ENCODE measurements at regions not wholly inside any gene's neighbourhood (a gene's known extent, or its start where the extent isn't known, plus 50 kb on each side); places are given as distances from the start of the nearest gene placed in this dataset.

DNA sequence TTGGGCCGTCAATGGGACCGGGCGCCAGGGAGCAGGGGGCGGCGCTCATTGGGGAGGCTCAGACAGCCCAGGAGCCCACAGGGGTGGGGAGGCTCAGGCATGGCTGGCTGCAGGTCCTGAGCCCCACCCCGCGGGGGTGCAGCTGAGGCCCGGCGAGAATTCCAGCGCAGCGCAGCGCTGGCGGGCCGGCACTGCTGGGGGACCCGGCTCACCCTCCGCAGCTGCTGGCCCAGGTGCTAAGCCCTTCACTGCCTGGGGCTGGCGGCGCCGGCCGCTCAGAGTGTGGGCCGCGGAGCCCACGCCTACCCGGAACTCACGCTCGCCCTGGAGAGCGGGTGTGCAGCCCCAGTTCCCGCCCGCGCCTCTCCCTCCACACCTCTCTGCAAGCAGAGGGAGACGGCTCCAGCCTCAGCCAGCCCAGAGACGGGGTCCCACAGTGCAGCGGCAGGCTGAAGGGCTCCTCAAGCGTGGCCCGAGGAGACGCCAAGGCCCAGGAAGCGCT, 1227.4 kb downstream of the PCDH17 start:
- DNase-seq (ENCODE audit: extremely low read depth in 1 of 2, low read depth in 1 of 2), result no peak

DNA sequence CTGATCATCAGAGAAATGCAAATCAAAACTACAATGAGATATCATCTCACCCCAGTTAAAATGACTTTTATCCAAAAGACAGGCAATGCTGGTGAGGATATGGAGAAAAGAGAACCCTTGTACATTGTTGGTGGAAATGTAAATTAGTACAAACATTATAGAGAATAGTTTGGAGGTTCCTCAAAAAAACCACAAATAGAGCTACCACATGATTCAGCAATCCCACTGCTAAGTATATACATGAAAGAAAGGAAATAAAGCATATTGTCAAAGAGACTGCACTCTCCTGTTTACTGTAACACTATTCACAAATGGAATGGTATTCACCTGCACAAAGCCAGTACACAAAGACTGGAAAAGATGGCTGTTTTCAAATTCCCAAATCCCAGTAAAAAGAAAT, 1233.7 kb downstream of the PCDH17 start:
- DNase-seq (ENCODE audit: extremely low read depth in 1 of 2, low read depth in 1 of 2), result no peak

DNA sequence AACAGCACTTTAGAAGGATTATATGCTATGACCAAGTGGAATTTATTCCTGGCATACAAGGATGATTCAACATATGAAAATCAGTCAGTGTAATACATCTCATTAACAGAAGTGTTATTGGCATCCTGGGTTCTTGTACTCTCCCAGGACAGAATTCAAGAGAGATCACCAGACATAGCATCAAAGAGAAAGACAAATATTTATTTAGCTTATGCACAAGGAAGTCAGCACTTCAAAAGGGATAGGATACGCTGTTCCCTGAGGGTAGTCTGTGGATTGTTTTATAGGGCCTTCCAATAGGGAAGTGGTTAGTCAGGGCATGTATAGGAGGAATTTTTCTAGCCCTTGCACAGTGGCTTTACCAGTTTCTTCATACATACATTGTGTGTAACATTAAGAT, 1238.0 kb downstream of the PCDH17 start:
- DNase-seq (ENCODE audit: extremely low read depth in 1 of 2, low read depth in 1 of 2), result no peak

DNA sequence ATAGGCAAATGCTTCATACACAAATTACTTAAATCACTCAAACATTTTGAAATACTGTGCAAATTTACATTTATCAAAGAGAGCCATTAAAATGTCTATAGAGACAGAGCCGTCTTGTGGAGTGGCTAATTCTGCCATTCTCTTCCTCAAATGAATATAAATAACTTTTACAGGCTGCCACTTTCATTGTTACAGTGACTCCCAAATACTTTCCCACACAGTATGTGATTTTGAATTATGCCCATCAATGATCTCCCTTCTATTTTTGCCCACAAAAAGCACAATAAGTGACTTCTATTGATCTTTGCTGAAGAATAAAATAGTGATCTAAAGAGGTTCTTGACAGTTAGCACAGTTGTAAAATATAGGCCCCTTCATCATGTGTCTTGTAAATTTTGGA, 1244.9 kb downstream of the PCDH17 start:
- DNase-seq (ENCODE audit: extremely low read depth in 1 of 2, low read depth in 1 of 2), result no peak

DNA sequence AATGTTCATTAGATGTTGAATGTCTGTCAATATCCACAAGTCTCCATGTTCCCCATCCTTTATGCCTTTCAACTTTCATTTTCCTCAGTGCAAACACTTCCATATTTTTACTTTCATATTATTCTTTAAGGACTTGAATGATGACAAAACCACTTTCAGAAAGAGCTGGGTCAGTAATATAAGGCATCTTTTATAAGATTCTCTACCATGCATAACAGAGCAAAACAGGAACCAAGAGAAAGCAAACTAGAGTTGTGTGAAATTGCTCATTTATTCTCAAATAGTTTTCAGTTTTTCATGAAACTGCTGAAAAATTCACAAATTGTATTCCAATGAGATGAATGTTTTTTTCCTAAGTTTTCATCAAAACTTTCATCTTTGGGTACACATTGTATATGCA, 1247.6 kb downstream of the PCDH17 start:
- no peak for DNase-seq (ENCODE audit: extremely low read depth in 1 of 2, low read depth in 1 of 2)

DNA sequence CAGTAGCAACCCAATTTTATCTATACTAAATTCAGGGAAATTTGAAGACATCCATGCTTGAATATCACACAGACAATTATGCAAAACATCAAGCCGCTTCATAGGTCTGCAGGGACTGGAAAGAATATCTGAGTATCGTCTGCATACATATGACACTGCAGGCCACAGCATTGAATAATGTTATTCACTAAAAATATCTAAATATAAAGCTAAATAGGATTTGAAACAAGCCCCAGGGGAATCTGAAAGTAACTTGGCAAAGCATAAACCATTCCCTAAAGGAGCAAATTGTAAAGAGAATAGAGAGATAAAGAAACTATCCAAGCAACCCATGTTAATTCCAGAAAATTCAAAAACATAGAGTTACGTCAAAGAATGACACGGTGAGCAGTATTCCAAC, 1251.0 kb downstream of the PCDH17 start:
- DNase-seq (ENCODE audit: extremely low read depth in 1 of 2, low read depth in 1 of 2), result no peak

DNA sequence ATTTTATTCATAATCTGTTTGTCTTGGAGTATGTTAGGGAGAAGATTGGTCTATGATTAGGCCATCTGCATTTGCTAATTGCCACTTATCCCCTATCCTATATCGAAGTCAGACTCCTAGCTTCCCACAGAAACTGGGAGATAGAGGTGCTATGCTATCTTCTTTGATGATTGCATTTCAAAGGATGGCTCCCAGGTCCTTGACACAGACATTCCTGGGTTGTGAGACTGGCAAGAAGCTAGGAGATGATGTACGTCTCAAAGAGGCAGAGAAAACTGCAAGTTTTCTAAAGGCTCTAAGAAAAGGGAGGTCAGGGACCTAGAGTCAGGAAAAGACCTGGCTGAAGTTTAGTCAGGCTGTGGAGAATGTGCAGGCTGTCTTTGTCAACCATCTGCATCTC, 1251.9 kb downstream of the PCDH17 start:
- no peak for DNase-seq (ENCODE audit: extremely low read depth in 1 of 2, low read depth in 1 of 2)

DNA sequence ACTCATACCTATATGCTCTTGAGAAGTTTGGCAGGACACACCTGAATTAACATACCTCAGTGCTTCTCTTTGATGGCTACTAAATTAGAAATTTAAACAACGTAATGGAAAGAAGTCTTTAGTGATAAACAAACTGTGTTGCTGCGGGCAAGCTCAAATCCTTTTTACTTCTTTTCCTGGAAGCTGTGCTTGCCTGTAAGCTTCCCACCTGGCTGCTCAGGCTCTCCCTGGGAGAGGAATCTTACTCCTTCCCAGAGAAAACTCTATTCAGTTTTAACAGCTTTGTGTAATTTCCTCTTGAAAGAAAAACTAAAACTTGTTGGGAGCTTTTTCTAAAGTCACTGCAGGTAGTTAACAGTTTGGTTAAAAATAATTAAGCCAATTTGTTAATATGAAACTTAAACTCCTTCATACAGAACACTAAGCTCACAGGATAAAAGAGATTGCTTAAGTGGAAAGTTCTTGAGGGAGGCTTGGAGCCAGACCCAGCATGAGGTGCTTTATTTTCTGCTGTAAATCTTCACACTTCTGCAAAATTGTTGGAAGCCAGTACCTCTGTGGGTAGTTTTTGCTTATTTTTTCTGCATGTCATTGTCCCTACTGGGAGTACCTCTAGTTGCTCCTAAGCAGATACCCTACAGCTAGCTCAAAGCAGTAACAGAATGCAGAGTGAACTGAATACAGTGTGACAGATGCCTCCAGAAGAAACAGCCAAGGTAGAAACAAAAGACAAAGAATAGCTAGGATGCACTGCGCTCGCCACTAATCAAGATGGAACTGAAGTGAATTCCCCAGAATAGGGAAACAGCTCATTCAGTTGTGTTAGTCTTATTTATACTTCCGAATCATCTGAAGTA, 1253.0 kb downstream of the PCDH17 start:
- no peak for DNase-seq (ENCODE audit: extremely low read depth in 1 of 2, low read depth in 1 of 2)

DNA sequence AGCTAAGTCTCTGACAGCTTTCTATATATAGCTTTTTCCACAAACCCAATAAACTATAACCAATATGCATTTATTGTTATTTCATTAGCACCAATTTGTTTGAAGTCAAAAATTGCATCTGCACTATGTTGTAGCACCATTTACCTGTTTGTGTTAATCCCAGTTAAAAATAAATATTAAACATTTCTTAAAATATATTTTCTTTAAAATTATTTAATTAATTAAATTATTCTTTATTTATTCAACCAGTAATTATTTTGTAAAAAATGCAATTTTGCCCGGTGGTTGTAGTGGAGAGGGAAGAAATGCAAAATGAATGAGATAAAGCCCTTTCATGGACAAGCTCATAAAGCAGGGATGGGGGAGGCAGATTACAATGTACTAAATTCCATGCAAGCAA, 1257.9 kb downstream of the PCDH17 start:
- no peak for DNase-seq (ENCODE audit: extremely low read depth in 1 of 2, low read depth in 1 of 2)

DNA sequence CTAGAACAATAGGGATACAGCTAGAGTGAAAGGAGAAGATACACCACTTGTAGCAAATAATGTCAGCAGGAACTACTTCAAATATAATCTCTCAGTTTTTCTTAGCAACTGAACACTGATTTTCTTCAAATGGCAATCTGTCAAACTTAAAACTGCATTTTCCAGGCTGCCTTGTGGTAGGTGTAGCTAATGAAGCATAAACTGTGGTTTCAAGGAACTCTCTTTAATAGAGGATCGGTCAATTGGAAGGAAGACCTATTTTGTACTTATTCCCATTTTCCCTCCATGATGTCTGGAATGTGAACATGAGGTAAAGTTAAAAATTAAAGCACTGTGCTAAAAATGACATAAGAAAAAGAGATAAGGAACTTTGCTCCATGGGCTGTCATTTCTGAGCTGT, 1261.9 kb downstream of the PCDH17 start:
- DNase-seq (ENCODE audit: extremely low read depth in 1 of 2, low read depth in 1 of 2), result no peak

DNA sequence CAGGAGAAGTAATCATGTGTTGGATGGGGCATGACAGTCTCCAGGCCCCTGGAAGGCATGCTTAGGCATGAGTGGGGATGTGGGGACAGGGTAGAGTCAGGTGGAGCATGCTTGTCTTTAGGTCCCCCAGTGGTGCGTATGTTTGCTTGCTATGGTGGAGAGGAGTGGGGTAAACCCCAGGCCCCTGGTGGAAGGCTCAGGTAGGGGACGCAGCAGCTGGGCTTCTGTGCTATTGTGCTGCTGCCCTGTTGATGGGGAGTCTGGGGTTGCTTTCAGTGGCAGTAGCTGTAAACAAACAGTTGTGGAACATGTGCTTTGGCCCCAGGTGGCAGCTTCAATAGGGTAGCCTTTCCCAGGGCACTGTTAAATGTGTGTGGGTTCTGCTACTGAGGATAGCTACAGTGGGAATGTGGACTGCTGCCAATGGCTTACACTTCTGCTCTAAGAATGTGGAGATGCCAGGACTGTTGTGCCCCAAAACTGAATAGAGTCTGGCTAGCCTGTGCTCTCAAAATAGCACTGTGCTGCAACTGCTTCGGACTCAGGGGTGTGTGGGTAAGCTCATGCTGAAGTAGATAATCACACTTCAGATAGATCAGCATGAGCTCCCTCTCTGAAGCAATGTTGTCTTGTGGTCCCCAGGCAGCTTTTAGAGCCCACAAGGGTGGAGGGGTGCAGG, 1257.3 kb downstream of the DIAPH3 start:
- DNase-seq (ENCODE audit: extremely low read depth in 1 of 2, low read depth in 1 of 2), result no peak

DNA sequence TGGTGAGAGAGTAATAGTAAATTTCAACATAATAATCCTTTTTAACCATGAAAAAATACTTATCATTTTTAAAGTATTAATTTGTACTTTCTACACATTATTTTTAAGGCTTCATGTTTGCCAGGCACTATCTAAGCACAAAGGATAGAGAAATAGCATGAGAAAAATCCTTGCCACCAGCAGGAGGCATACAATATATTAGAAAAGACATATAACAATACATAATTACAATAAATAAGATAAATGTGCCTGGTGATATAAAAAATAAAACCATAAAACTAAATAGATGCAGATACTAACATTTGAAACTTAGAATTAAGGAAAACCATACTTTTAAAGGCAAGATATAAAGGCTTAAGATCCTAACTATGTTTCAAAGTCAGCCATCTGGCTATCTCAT, 1256.4 kb downstream of the DIAPH3 start:
- no peak for DNase-seq (ENCODE audit: extremely low read depth in 1 of 2, low read depth in 1 of 2)

DNA sequence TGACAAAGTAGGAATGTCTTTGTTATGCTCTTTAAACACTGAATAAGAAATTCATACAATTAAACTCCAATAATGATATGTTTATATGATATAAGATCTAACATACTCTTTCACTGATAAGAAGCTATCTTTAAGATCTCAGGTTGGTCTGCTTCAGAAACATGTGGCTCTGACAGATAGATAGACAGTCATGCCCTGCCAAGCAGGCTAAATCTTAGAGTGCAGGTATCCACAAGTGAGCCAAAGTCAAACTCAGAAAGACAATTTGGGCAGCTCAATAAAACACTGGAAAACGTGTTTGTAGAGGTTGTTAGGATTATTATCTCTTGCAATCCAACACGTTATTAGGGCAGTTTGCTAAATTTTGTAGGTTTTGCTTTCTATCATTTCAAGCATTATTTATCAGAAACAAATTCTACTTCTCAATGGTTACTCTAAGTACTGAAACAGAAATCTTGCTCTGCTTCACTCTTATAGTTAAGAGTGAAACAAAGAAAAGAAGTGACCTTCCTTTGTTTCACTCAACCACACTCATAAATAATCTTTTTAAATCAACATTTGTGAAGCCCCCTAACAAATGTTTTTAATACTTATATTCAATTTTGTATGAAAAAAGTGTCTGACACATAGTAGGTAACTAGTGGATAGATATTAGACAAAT, 1255.6 kb downstream of the DIAPH3 start:
- no peak for DNase-seq (ENCODE audit: extremely low read depth in 1 of 2, low read depth in 1 of 2)

DNA sequence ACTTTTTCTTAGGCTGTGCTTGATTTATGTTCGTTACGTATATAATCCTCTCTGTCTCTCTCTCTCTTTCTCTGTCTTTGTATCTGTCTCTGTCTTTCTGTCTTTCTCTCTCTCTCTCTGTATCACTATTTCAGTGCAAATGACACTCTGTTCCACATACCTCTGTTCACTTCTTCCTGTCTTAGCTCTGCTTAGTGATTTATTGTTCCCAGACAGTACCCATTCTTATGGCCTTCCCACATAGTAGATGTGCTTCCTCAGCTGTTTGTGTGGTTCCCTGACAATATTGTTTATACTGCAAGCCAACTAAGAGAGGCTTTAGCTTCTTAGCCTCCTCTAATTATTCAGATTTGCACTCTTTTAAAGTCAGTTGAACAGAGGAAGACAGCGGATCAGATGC, 1244.2 kb downstream of the DIAPH3 start:
- DNase-seq (ENCODE audit: extremely low read depth in 1 of 2, low read depth in 1 of 2), result no peak

DNA sequence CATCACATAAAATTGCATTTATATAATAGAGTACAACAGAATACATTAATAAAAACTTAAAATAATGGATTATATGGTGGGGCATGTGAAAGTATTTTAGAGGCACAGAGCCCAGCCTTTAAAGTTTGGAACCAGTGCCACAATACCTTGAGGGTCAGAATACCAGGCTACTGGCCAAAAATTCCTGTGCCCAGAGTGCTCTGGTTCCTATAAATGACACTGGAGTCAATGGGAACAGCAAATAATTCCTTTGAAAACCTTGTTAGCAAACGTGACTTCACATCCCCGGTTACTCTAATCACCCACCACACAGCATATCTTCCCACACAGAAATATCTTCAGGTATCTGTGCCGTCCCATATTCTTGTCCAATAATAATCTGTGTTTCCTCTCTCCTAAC, 1242.6 kb downstream of the DIAPH3 start:
- no peak for DNase-seq (ENCODE audit: extremely low read depth in 1 of 2, low read depth in 1 of 2)

DNA sequence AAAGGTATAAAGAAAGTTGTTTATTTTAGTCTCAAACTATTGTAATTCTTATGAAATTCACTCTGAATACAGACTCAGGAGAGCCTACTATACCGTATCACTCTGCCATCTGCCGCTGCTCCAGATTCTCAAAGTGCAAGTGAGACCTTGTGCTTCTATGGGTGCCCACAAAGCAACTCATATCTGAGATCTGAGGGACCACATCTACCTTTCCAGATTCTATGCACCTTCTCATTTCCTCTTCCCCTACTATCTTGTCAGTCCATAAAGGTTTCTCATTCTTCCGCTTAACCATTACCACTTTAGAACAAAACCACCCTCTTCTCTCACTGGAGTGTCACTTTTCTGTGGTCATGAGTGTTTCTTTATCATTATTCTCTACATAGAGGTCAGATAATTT, 1236.9 kb downstream of the DIAPH3 start:
- no peak for DNase-seq (ENCODE audit: extremely low read depth in 1 of 2, low read depth in 1 of 2)

DNA sequence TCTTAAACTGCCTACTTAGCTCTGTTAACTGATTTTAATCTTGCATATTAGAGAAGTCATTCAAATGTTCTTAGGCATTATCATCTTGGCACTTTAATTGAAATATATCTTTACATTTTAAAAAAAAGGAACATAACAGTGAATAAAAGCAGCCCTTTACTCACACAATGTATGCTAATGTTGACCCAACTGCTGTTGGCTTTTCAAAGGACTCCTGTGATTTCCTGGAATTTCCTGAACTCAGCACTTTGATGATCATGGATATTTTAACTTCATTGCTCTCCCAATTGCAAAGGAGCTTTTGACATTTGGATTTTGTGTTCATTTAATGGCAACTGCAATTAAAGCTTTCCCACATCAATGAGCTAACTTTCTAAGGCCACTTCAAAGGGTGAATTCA, 1230.3 kb downstream of the DIAPH3 start:
- no peak for DNase-seq (ENCODE audit: extremely low read depth in 1 of 2, low read depth in 1 of 2)

DNA sequence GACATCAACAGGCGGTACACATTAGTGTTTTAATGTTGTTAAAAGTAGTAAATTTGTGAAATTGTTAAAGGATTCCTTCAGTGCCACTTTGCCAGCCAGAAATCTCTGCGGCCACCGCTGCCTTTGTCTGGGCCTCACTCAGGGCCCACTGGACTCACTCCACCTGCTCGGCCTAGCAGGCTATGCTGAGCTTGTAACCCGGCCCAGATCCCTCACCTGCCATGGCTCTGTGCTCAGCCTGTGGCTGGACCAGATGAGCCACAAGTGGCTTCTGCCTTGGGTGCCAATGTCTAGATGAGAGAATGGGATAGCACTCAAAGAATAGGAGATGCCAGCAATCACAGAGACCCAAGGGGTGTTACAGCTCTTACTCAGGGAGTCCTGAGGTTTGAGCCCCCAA, 1228.0 kb downstream of the DIAPH3 start:
- no peak for DNase-seq (ENCODE audit: extremely low read depth in 1 of 2, low read depth in 1 of 2)

DNA sequence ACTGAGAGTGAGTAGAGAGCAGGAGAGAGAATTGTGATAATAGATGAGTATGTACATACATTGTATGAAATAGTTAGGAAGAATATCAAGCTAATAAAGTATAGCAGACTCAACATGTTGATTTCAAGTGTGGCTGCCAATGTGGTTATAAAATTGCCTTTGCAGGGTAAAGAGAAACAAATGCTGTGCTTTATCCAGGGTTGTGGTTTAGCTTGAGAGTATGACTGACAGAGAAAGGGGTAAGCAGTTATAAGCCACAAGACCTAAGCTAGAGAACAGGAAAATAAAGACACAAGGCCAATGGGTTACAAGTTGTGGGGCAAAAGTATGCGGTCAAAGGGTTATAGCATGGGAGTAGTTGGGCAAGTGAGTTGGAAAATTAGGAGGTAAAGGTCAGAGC, 1217.5 kb downstream of the DIAPH3 start:
- DNase-seq (ENCODE audit: extremely low read depth in 1 of 2, low read depth in 1 of 2), result no peak

DNA sequence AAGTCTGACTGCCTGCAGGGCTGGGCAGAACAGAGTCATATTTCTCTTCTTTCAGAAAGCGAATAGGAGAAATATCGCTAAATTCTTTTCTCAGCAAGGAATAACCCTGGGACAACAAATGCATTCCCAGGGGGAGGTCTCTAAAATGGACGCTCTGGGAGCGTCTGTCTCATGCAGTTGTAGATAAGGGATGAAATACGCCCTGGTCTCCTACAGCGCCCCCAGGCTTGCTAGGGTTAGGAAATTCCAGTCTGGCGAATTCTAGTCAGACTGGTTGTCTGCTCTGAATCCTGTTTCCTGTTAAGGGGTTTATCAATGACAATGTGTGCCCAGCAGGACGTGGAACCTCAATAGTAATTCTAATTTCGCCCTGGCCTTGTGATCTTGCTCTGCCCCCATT, 1214.1 kb downstream of the DIAPH3 start:
- DNase-seq (ENCODE audit: extremely low read depth in 1 of 2, low read depth in 1 of 2), result no peak

DNA sequence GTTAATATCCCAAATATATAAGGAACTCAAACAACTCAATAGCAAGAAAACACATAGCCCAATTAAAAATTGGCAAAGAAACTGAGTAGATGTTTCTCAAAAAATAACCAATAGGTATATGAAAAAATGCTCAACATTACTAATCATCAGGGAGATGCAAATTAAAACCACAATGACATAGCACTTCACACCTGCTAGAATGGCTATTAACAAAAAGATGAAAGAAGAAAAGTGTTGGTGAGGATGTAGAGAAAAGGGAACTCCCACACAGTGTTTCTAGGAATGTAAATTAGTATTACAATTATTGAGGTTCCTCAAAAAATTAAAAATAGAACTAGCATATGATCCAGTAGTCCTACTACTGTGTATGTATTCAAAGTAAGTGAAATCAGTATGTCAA, 1212.8 kb downstream of the DIAPH3 start:
- DNase-seq (ENCODE audit: extremely low read depth in 1 of 2, low read depth in 1 of 2), result no peak

DNA sequence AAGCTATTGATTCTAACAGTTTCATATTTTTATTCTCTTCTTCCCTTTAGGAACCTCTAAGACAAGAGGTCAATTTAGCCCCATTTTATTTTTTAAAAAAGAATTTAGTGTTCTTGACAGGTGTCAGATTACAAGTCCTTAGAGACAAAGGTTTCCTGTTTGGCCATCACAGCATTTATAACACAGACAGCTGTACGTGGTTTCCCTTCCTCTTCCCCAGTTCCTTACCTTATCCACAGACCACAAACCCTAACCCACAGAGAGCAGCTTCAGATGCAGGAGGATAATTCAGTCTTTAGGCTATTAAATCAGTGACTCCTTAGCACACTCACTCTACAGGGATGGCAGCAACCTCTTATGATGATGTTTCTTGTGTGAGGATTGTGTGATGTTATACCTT, 1210.1 kb downstream of the DIAPH3 start:
- DNase-seq (ENCODE audit: extremely low read depth in 1 of 2, low read depth in 1 of 2), result no peak
